ENCODE measurements at regions not wholly inside any gene's neighbourhood (a gene's known extent, or its start where the extent isn't known, plus 50 kb on each side); places are given as distances from the start of the nearest gene placed in this dataset.

GRCh38 chr10:130371156-130371555 is 235.0 kb downstream of the GLRX3 start:
- no peak for DNase-seq

- DNase-seq: no peak
These were observed 235.5 kb downstream of the GLRX3 start for GRCh38 chr10:130371666-130372065.

- no peak for DNase-seq
These were observed 236.0 kb downstream of the GLRX3 start for GRCh38 chr10:130372222-130372621.

GRCh38 chr10:130372866-130373265 is 236.7 kb downstream of the GLRX3 start:
- no peak for DNase-seq

- no peak for DNase-seq
These were observed 241.9 kb downstream of the GLRX3 start for GRCh38 chr10:130377986-130378540.

- no peak for DNase-seq
These were observed 242.6 kb downstream of the GLRX3 start for GRCh38 chr10:130378556-130379400.

- no peak for DNase-seq
These were observed 243.9 kb downstream of the GLRX3 start for GRCh38 chr10:130380056-130380455.

- no peak for DNase-seq
These were observed 245.8 kb downstream of the GLRX3 start for GRCh38 chr10:130382031-130382430.

GRCh38 chr10:130387936-130388580 is 251.9 kb downstream of the GLRX3 start:
- no peak for DNase-seq

- DNase-seq: no peak
These were observed 252.6 kb downstream of the GLRX3 start for GRCh38 chr10:130388746-130389145.

GRCh38 chr10:130389906-130390305 is 253.7 kb downstream of the GLRX3 start:
- DNase-seq: no peak

GRCh38 chr10:130392031-130392430 is 255.8 kb downstream of the GLRX3 start:
- DNase-seq: no peak

GRCh38 chr10:130393342-130393741 is 257.2 kb downstream of the GLRX3 start:
- DNase-seq: no peak

GRCh38 chr10:130394832-130395231 is 258.6 kb downstream of the GLRX3 start:
- DNase-seq: no peak

GRCh38 chr10:130395248-130395936 is 259.2 kb downstream of the GLRX3 start:
- no peak for DNase-seq

GRCh38 chr10:130396044-130396443 is 259.9 kb downstream of the GLRX3 start:
- DNase-seq: no peak

GRCh38 chr10:130398090-130398994 is 262.2 kb downstream of the GLRX3 start:
- no peak for DNase-seq

GRCh38 chr10:130399425-130399950 is 263.3 kb downstream of the GLRX3 start:
- no peak for DNase-seq

- DNase-seq: no peak
These were observed 264.7 kb downstream of the GLRX3 start for GRCh38 chr10:130400890-130401289.

- DNase-seq: no peak
These were observed 265.9 kb downstream of the GLRX3 start for GRCh38 chr10:130401860-130402765.

Measured in occipital lobe (tissue), 1 donor.